Suppressor macrophage treated with lipopolysaccharide for 1 hour (primary cell): ENCODE measurements at regions not wholly inside any gene's neighbourhood (a gene's known extent, or its start where the extent isn't known, plus 50 kb on each side); places are given as distances from the start of the nearest gene placed in this dataset.
A peak's percentile ranks its signal among the peaks of the same experiment; 100 is the strongest.
"Not testable (repeated sequence)": the region's sequence is repeated elsewhere in the genome, so short reads cannot be mapped to it uniquely, and the experiment has no call there.

Source experiments
- DNase-seq, 3 donors: peaks; one replicate each; pipeline ENCODE4 v3.0.0-alpha.2; 2020 to 2022

DNA sequence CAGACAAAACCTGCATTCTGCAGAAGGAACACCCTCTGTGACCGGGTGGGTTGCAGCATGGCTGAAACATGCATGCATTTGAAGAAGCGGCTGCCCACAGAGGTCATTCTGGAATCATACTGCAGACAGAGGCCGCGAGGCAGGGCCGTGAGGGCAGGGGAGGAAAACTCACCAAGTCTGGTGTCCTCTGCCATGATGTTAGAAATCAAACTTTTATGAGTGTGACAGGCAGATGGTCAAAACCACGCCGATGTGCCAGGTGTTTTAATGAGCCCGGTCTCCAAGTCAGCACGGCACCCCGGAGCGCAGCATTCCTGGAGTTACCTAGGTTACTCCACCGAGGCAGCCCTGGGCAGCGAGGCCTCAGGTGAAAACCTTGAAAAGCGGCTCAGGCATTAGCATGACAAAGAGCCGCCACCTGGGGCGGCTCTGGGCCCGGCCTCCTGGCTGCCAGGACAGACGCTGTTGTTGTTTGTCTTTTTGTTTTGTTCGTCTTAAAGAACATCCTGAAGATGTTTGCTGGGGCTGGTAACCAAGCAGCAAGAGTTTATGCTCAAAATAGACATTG, 255.6 kb downstream of the ERMARD start:
- no peak for DNase-seq

GRCh38 chr6:170006071-170006899, 254.9 kb downstream of the ERMARD start:
- no peak for DNase-seq

DNA sequence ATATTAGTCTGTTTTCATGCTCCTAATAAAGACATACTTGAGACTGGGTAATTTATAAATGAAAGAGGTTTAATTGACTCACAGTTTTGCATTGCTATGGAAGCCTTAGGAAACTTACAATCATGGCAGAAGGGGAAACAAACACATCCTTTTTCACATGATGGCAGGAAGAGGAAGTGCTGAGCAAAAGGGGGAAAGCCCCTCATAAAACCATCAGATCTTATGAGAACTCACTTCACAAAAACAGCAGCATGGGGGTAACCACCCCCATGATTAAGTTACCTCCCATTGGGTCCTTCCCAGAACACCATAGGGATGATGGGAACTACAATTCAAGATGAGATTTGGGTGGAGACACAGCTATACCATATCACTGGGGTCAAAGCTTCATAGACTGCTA, 254.2 kb downstream of the ERMARD start:
- peak; percentile 84 to 95 (median 87) for DNase-seq

- DNase-seq, result no peak
Measured at GRCh38 chr6:170004585-170005210, 253.3 kb downstream of the ERMARD start.

DNA sequence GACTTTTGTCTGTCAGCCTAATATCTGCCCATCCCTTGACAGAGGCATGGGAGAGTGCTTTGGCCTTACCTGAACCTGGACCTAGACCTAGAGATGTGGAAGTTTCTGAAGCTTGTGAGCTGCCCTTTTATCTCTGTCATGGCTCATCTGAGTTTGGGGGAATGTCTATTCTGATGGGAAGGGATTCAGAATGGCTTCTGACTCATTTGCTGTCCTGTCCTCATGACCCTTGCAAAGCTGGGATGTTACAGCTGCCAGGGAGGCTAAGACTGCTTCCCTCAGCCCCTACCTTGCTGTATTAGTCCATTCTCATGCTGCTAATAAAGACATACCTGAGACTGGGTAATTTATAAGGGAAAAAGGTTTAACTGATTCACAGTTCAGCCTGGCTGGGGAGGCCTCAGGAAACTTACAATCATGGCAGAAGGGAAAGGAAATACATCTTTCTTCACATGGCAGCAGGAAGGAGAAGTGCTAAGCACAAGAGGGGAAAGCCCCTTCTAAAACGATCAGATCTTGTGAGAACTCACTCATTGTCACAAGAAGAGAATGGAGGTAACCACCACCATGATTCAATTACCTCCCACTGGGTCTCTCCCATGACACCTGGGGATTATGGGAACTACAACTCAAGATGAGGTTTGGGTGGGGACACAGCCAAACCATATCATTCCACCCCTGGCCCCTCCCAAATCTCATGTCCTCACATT, 252.2 kb downstream of the ERMARD start:
- peak; percentile 65 to 86 (median 70) for DNase-seq

- no peak for DNase-seq
Measured at GRCh38 chr6:170003027-170003426, 251.6 kb downstream of the ERMARD start.

DNA sequence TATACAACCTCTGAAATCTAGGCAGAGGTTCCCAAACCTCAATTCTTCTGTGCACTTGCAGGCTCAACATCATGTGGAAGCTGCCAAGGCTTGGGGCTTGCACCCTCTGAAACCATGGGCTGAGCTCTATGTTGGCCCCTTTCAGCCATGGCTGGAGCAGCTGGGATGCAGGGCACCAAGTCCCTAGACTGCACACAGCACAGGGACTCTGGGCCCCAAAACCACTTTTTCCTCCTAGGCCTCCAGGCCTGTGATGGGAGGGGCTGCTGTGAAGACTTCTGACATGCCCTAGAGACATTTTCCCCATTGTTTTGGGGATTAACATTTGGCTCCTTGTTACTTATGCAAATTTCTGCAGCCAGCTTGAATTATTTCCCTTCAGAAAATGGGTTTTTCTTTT, 250.4 kb downstream of the ERMARD start:
- not testable (repeated sequence) for DNase-seq

- no peak for DNase-seq
Measured at GRCh38 chr6:170000071-170000843, 248.8 kb downstream of the ERMARD start.

GRCh38 chr6:169999367-169999766, 247.9 kb downstream of the ERMARD start:
- DNase-seq, result no peak

- no peak for DNase-seq
Measured at GRCh38 chr6:169998457-169998856, 247.0 kb downstream of the ERMARD start.

GRCh38 chr6:169997930-169998218, 246.5 kb downstream of the ERMARD start:
- peak; percentile 65 to 66 (median 65) for DNase-seq

- DNase-seq, result peak; percentile 50 to 72 (median 63)
Measured at GRCh38 chr6:169997187-169997929, 245.9 kb downstream of the ERMARD start.

DNA sequence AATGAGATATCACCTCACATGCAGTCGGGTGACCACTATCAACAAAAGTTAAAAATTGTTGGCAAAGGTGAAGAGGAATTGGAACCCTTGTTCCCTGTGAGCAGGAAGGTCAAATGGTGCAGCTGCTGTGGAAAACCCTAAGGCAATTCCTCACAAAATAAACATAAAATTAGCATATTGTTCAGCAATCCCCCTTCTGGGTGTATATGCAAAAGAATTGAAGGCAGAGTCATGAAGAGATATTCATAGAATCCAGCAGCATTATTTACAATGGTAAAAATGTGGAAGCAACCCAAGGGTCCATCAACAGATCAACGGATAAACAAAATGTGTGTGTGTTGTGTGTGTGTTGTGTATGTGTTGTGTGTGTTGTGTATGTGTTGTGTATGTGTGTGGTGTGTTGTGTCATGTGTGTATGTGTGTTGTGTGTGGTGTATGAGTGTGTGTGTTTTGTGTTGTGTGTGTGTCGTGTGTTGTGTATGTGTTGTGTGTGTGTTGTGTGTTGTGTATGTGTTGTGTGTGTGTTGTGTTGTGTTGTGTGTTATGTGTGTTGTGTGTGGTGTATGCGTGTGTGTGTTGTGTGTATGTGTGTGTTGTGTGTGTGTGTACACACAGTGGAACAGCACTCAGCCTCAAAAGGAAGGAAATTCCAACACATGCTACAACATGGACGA, 245.1 kb downstream of the ERMARD start:
- DNase-seq, result peak in 1 of 3 donors; percentile 36

GRCh38 chr6:169994739-169995138, 243.3 kb downstream of the ERMARD start:
- DNase-seq, result no peak

DNA sequence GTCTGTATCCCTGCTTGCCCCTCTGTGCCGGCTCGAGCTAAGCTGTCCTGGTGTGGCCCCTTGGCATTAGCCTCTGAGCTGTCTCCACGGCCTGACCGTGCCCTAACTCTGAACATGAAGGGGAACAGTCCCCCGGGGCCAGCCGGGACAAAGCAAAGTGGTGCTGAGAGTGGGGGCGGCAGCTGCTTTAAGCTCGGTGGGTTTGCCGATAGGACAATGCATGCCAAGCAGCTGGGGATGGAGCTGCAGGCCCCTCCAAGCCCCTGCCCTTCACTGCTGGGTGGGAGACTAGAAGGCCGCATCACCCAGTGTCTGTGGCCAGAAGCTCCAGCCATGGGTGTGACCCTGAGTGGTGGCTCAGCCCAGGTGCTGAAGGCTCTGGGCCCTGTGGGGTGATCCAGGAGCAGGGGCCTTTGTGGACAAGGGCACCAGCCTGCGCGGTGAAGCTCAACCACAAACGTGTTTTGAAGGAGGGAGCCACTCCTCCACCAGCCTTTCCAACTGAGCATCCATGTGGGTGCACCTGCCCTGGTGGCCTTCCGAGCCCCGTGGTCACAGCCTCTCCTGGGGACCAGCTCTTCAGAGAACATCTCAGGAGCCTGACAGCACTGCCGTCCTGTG, 242.5 kb downstream of the ERMARD start:
- DNase-seq, result no peak

DNA sequence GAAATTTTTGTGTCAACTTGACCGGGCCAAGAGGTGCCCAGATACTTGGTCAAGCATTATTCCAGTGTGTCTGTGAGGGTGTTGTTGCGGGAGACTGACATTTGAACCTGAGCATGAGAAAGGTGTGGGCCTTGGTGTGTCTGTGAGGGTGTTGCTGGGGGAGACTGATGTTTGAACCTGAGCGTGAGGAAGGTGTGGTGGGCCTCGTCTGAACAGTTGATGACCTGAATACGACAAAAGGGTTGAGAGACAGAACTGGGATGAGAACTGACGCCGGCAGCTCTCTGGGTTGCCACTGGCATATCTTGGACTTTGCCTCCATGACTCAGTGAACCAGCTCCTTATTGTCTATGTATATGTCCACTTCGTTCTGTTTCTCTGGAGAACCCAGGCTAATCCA, 240.5 kb downstream of the ERMARD start:
- no peak for DNase-seq

DNA sequence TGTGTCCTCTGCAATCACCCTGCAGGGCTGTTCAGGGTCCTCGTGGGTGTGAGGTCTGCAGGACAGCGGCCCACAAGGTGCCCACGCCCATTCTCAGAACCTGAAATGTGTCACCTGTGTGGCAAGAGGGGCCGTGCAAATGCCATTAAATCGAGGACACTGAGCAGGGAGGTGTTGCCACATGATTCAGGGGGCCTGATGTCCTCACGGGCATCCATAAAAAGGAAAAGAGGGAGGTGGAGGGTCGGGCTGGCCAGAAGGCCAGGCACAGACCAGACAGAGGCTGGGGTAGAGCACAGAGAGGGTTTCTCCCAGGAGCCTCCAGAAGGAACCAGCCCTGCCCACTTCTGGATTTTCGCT, 239.6 kb downstream of the ERMARD start:
- no peak for DNase-seq

DNA sequence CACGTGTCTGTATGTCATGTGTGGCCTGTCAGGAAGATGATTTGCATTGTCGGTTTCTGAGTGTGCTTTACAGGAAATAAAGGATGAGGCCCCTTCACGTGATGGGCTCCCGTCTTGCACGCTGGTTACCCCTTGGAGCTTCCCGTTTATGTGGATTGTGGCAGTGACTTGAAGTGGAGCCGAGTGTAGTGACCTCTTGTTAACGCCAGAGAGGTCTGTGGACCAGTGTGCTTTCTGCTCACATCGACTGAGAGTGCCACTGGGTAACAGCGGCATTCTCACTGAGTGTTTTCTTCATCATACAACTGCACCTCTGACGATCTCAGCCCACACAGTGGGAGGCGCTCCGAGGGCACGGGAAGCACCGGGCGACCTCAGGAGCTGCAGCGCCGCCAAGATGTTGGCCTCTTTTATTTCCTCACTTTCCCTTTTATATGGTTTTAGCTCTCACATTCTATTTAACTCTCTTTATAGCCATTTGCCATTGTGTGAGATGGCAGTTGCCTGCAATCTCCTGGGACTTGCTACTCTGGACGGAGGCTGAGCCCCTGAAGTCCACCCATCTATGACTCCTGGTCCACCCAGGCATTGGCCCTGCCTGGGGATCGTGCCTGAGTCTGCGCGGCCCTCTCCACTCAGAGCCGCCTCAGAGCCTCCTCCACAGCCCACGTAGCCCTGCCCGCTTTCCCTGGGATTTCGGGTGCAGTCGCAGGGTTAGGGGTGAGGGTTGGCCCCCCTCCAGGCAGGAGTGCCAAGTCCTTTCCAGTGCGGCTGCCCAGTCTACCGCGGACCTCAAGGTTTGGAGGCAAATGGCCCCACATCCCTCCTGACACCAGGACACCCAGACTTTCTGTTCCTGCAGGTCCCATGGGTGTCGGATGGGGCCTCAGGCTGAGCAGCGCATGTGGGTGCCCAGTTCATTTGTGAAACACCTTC, 238.9 kb downstream of the ERMARD start:
- peak; percentile 88 to 97 (median 91) for DNase-seq

DNA sequence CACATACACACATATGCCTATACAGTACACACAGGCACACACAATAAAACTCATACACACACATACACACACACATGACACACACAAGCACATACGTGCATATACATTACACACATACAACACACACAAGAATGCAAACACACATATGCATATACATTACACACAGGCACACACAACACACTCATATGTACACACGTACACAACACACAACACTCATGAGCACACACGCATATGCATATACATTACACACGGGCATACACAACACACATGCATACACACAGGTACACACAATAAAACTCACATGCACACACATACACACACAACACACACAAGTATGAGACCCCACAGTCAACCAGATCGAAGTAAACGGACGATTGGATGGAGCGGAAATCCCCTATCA, 238.2 kb downstream of the ERMARD start:
- DNase-seq, result no peak
